NCI-H1417 treated with DMSO at 0.1 percent for 48 hours (cell line): ENCODE measurements at regions not wholly inside any gene's neighbourhood (a gene's known extent, or its start where the extent isn't known, plus 50 kb on each side); places are given as distances from the start of the nearest gene placed in this dataset.

Source experiments
- DNase-seq: peaks from one replicate; lab custom pipeline; 2025; lab: John Stamatoyannopoulos, UW

GRCh38 chr16:85971902-85972638 is 73.1 kb downstream of the IRF8 start:
- DNase-seq: no peak

- no peak for DNase-seq
Measured at GRCh38 chr16:85974428-85975375, 75.7 kb downstream of the IRF8 start.

- no peak for DNase-seq
Measured at GRCh38 chr16:85975451-85975981, 76.6 kb downstream of the IRF8 start.

- no peak for DNase-seq
Measured at GRCh38 chr16:85978291-85978775, 79.4 kb downstream of the IRF8 start.

GRCh38 chr16:85978976-85979375 is 80.0 kb downstream of the IRF8 start:
- DNase-seq: no peak

GRCh38 chr16:85979605-85980004 is 80.6 kb downstream of the IRF8 start:
- no peak for DNase-seq

- DNase-seq: no peak
Measured at GRCh38 chr16:85980686-85981085, 81.7 kb downstream of the IRF8 start.

- no peak for DNase-seq
Measured at GRCh38 chr16:85981826-85982562, 83.0 kb downstream of the IRF8 start.

- no peak for DNase-seq
Measured at GRCh38 chr16:85982563-85982939, 83.6 kb downstream of the IRF8 start.

- no peak for DNase-seq
Measured at GRCh38 chr16:85983064-85983463, 84.1 kb downstream of the IRF8 start.

GRCh38 chr16:85983606-85984230 is 84.8 kb downstream of the IRF8 start:
- no peak for DNase-seq

- DNase-seq: no peak
Measured at GRCh38 chr16:85984231-85984880, 85.4 kb downstream of the IRF8 start.

GRCh38 chr16:85984947-85985451 is 86.0 kb downstream of the IRF8 start:
- no peak for DNase-seq

GRCh38 chr16:85986931-85987749 is 88.2 kb downstream of the IRF8 start:
- no peak for DNase-seq

GRCh38 chr16:85987750-85988078 is 88.8 kb downstream of the IRF8 start:
- no peak for DNase-seq

- DNase-seq: no peak
Measured at GRCh38 chr16:85988306-85988705, 89.3 kb downstream of the IRF8 start.

GRCh38 chr16:85988723-85989313 is 89.9 kb downstream of the IRF8 start:
- DNase-seq: no peak

- no peak for DNase-seq
Measured at GRCh38 chr16:85989376-85989775, 90.4 kb downstream of the IRF8 start.

GRCh38 chr16:85989863-85990643 is 91.1 kb downstream of the IRF8 start:
- DNase-seq: no peak
